HG03064 (cell line): ENCODE measurements at regions not wholly inside any gene's neighbourhood (a gene's known extent, or its start where the extent isn't known, plus 50 kb on each side); places are given as distances from the start of the nearest gene placed in this dataset.

Experiments
- ATAC-seq: cut with Tn5 transposase; IDR thresholded peaks from one replicate; pipeline ENCODE4 v1.9.1; 2021; ENCODE audit warnings: low read depth; ENCODE audit not compliant: unreplicated experiment

DNA sequence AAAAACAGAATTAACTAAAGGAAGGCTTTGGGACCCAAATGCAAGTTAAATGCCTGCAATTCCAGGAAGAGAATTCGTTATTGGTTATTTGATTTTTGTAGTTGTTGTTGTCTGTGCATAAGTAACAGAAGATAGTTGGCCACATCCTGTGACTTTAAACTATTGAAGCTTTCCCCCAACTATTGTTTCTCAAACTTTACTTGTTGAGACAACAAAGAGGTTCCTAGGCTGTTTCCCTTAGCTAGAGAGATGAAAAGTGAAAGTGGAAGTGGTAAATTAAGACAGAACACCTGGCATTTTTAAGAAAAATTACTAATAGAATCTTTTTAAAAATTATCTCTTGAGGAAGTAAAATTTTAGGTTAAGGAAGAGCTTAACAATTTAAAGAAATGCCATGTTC, 525.2 kb downstream of the PKHD1 start:
- peak; percentile 85 for ATAC-seq
